Breast epithelium (tissue), 4 donors: ENCODE measurements at regions not wholly inside any gene's neighbourhood (a gene's known extent, or its start where the extent isn't known, plus 50 kb on each side); places are given as distances from the start of the nearest gene placed in this dataset.

Experiments used
- DNase-seq, 2 donors: peaks; one replicate each; pipeline ENCODE4 v3.0.0-alpha.2; 2019; ENCODE audit warnings: low spot score in 2 of 2
- H3K27ac ChIP-seq, 2 donors: fragments of 200-600 bp; sonication (generic) in 1 of 2; one replicate each; pipeline ENCODE4 v1.5.1; 2016 to 2019; ENCODE audit warnings: mild to moderate bottlenecking in 1 of 2
- H3K27me3 ChIP-seq, 2 donors: fragments of 200-600 bp; sonication (generic) in 1 of 2; one replicate each; pipeline versions ENCODE4 v1.5.1 to v1.6.0; 2017 to 2019; ENCODE audit warnings: control low read depth in 1 of 2, mild to moderate bottlenecking in 1 of 2
- H3K36me3 ChIP-seq: fragments of 200-600 bp; one replicate; pipeline ENCODE4 v1.5.1; 2019
- H3K4me1 ChIP-seq, 2 donors: fragments of 200-600 bp; sonication (generic); one replicate each; pipeline ENCODE4 v1.5.1; 2016 to 2019; ENCODE audit warnings: control low read depth in 1 of 2
- H3K4me3 ChIP-seq, 3 donors: fragments of 200-600 bp; sonication (generic); 1 replicate in 2 of 3; 2 replicates in 1 of 3; pipeline ENCODE4 v1.5.1; 2016 to 2019; ENCODE audit warnings: mild to moderate bottlenecking in 3 of 3, moderate library complexity in 2 of 3
- H3K9me3 ChIP-seq, 2 donors: fragments of 200-600 bp; sonication (generic) in 1 of 2; one replicate each; pipeline ENCODE4 v1.5.1; 2016 to 2019; ENCODE audit warnings: control low read depth in 1 of 2
- CTCF ChIP-seq, 3 donors: fragments of 450-650 bp; IDR thresholded peaks; one replicate each; pipeline ENCODE4 v1.5.1; 2016 to 2017; ENCODE audit warnings: antibody characterized with exemption in 3 of 3, mild to moderate bottlenecking in 3 of 3, moderate library complexity in 3 of 3
- POLR2A ChIP-seq: fragments of 450-650 bp; IDR thresholded peaks from one replicate; pipeline ENCODE4 v1.6.1; 2016; ENCODE audit warnings: antibody characterized with exemption, mild to moderate bottlenecking, moderate library complexity
- POLR2AphosphoS5 ChIP-seq, 3 donors: sonication (generic); formaldehyde crosslinking; IDR thresholded peaks; one replicate each; pipeline ENCODE4 v1.6.1; 2017; ENCODE audit warnings: antibody characterized with exemption in 3 of 3
- intact Hi-C: fragments of 100-400 bp; cut with DNase I; formaldehyde crosslinking; loops from one replicate; pipeline ENCODE4 v1.15.1; 2023; ENCODE audit warnings: low total_unique reads

GRCh38 chr3:118011910-118012309, 1022.7 kb downstream of the IGSF11 start:
- no peak for TF ChIP-seq POLR2A
- TF ChIP-seq CTCF (IDR thresholded peaks at IDR 0.05), result no peak
- no peak for TF ChIP-seq POLR2AphosphoS5 (IDR thresholded peaks at IDR 0.05)
- Histone ChIP-seq H3K4me3 (no peak overlapping the region), H3K27me3 (no peaks in the 10 kb centered on the region), H3K9me3 (peaks cover 0 to under 1% of the 10 kb centered on the region in 2 donors), H3K36me3 (no peaks in the 10 kb centered on the region), H3K4me1 (no peaks in the 10 kb centered on the region), H3K27ac (no peak overlapping the region)
- no peak for DNase-seq
- intact Hi-C loops, result no loop called here

- no peak overlapping the region for H3K4me3 ChIP-seq
- H3K9me3 ChIP-seq, result peaks cover 6 to 26% of the 10 kb centered on the region in 2 donors
- no peak overlapping the region for H3K27ac ChIP-seq
- DNase-seq, result no peak
- TF ChIP-seq POLR2A (no peak), CTCF (IDR thresholded peaks at IDR 0.05) (no peak), POLR2AphosphoS5 (IDR thresholded peaks at IDR 0.05) (no peak)
- no peaks in the 10 kb centered on the region for H3K36me3 ChIP-seq
- H3K27me3 ChIP-seq, result no peaks in the 10 kb centered on the region
- H3K4me1 ChIP-seq, result no peaks in the 10 kb centered on the region
- intact Hi-C loops, result no loop called here
These were observed 1005.6 kb downstream of the IGSF11 start for GRCh38 chr3:118029049-118029448.

- intact Hi-C loops, result no loop called here
- no peak overlapping the region for H3K27ac ChIP-seq
- no peak overlapping the region for H3K4me3 ChIP-seq
- no peaks in the 10 kb centered on the region for H3K36me3 ChIP-seq
- DNase-seq, result no peak
- no peak for TF ChIP-seq POLR2AphosphoS5 (IDR thresholded peaks at IDR 0.05)
- no peak for TF ChIP-seq CTCF (IDR thresholded peaks at IDR 0.05)
- TF ChIP-seq POLR2A, result no peak
- peaks cover 9 to 13% of the 10 kb centered on the region in 2 donors for H3K9me3 ChIP-seq
- H3K27me3 ChIP-seq, result no peaks in the 10 kb centered on the region
- no peaks in the 10 kb centered on the region for H3K4me1 ChIP-seq
These were observed 998.4 kb downstream of the IGSF11 start for GRCh38 chr3:118036215-118036614.

GRCh38 chr3:118055381-118055780, 979.3 kb downstream of the IGSF11 start:
- Histone ChIP-seq H3K27ac (no peak overlapping the region), H3K4me1 (no peaks in the 10 kb centered on the region), H3K9me3 (peaks cover 0 to 9% of the 10 kb centered on the region in 2 donors), H3K36me3 (no peaks in the 10 kb centered on the region), H3K4me3 (no peak overlapping the region), H3K27me3 (no peaks in the 10 kb centered on the region)
- intact Hi-C loops, result no loop called here
- TF ChIP-seq POLR2A (no peak), POLR2AphosphoS5 (IDR thresholded peaks at IDR 0.05) (no peak), CTCF (IDR thresholded peaks at IDR 0.05) (no peak)
- DNase-seq, result no peak

GRCh38 chr3:118057086-118057485, 977.6 kb downstream of the IGSF11 start:
- Histone ChIP-seq H3K27ac (no peak overlapping the region), H3K27me3 (no peaks in the 10 kb centered on the region), H3K4me3 (no peak overlapping the region), H3K36me3 (no peaks in the 10 kb centered on the region), H3K9me3 (no peaks in the 10 kb centered on the region), H3K4me1 (no peaks in the 10 kb centered on the region)
- no peak for DNase-seq
- TF ChIP-seq POLR2A (no peak), CTCF (IDR thresholded peaks at IDR 0.05) (no peak), POLR2AphosphoS5 (IDR thresholded peaks at IDR 0.05) (no peak)
- intact Hi-C loops, result no loop called here
